ENCODE measurements at regions not wholly inside any gene's neighbourhood (a gene's known extent, or its start where the extent isn't known, plus 50 kb on each side); places are given as distances from the start of the nearest gene placed in this dataset.

- TF ChIP-seq MXI1 (IDR thresholded peaks at IDR 0.05; ENCODE audit: low read depth, low read length) (no peak), SMARCC2 (IDR thresholded peaks at IDR 0.05; ENCODE audit: low read depth) (no peak), ATF3 (IDR thresholded peaks at IDR 0.05) (no peak), ATF3 (CRISPR knock-in tag; conservative IDR thresholded peaks at IDR 0.05) (no peak), REST (IDR thresholded peaks at IDR 0.05; ENCODE audit: borderline replicate concordance) (no peak), REST (CRISPR knock-in tag; IDR thresholded peaks at IDR 0.05; ENCODE audit: low read depth) (no peak), ARNT (IDR thresholded peaks at IDR 0.05) (no peak), NCOA4 (IDR thresholded peaks at IDR 0.05; ENCODE audit: partially characterized antibody) (no peak), CAMTA2 (CRISPR knock-in tag; conservative IDR thresholded peaks at IDR 0.05) (no peak)
These were observed 292.9 kb upstream of the MEX3C start for GRCh38 chr18:51490417-51490816.

Data from K562 (cell line).